ENCODE measurements at regions not wholly inside any gene's neighbourhood (a gene's known extent, or its start where the extent isn't known, plus 50 kb on each side); places are given as distances from the start of the nearest gene placed in this dataset.
"Not testable (repeated sequence)": the region's sequence is repeated elsewhere in the genome, so short reads cannot be mapped to it uniquely, and the experiment has no call there.

DNA sequence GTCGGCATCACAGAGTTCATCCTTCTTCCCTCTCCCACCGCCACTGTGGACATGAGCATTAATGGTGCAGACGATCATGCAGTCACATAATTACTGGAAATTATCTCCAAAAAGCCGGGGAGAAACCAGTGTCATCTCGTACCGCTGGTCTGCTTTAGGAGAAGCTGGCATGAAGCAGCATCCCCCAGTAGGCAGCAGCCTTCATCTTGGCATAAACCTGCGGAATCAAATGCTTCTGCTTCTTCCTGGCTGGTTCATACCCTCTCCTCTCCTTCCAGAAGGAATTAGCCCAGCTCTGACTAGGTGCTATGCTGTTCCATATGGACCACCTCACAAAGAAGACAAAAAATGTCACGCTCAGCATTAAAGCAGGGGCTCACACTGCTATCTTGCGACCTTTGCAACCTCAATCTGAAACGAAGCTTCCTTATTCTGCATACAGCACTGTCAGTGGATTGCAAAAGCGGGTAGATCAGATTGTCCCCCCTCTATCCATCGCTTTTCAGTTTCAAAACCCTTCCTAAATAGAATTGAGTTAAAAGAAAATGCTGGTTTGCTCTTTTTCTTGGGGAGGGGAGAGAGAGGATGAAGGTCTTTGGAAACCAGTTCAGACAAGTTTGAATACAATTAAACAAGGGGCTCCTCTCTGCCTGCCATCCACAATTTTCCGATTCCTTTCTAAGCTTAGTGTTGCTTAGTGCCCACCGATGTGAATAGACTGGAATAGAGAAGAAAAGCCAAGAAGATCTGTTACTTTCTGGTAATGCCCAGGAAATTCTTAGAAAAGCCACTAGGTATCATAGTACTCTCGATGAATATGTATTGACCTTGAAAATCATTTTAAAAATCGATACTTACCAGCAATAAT is 212.1 kb upstream of the ZNF521 start:
- no peak for DNase-seq (ENCODE audit: low read depth in 3 of 3)

GRCh38 chr18:25563346-25563745 is 211.4 kb upstream of the ZNF521 start:
- DNase-seq (ENCODE audit: low read depth in 3 of 3): no peak

GRCh38 chr18:25561918-25562317 is 210.0 kb upstream of the ZNF521 start:
- DNase-seq (ENCODE audit: low read depth in 3 of 3): no peak

- no peak for DNase-seq (ENCODE audit: low read depth in 3 of 3)
Measured at GRCh38 chr18:25560369-25560768, 208.4 kb upstream of the ZNF521 start.

- DNase-seq (ENCODE audit: low read depth in 3 of 3): no peak
Measured at GRCh38 chr18:25557011-25557410, 205.0 kb upstream of the ZNF521 start.

DNA sequence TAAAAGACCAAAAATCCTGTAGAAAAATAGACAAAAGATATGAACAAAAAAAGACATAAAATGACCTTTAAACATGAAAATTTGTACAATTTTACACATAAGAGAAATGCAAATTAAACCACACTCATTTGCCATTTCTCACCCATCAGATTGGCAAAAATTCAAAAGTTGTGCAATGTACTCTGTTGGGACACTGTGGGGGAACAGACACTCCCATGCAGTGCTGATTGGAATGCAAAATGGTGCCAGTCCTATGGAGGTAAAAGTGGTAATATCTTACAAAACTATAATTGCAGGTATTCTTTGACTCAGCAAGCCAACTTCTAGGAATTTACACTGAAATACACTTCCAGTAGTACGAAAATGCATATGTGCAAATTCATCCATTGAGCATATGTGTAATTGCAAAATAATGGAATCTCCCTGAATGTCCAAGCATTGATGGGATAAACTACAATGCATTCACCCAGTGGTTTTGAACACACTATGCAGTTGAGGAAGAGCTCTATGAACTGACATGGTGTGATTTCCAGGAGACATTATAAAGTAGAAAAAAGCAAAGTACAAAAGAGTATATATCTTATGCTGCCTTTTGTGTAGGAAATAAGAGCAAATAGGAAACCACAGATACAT is 201.8 kb upstream of the ZNF521 start:
- DNase-seq (ENCODE audit: low read depth in 3 of 3): no peak

DNA sequence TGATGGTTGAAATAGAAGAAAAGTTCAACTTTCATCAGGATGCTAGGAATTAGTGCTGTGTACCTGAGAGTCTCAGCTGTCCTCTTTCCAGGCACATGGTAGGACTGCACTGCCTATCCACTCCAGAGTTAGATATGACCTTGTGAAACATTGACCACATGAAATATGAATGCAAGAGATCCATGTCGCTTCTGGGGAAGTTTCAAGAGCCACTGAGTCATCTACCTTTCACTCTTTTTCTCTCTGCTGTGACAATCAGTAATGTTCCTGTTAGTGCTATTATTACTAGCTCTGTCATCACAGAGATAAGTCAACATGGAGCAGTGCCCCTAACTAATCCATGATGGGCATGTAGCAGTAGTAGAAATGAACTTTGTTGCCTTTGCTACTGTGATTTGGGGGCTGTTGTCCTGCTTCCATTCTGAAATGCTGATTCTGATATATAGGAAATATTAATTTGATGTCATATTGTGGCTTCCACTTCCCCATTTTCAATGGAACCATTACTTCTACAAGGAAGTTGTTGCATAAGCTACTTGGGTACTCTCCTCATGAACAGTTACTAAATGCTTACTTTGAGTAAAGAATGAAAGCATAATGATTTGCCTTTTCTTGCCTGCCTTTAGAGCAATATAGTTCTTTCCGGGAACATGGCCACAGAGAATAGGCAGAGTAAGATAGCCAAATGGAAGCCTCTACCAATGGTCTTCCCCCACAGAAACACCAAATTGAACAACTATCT is 192.8 kb upstream of the ZNF521 start:
- no peak for DNase-seq (ENCODE audit: low read depth in 3 of 3)

DNA sequence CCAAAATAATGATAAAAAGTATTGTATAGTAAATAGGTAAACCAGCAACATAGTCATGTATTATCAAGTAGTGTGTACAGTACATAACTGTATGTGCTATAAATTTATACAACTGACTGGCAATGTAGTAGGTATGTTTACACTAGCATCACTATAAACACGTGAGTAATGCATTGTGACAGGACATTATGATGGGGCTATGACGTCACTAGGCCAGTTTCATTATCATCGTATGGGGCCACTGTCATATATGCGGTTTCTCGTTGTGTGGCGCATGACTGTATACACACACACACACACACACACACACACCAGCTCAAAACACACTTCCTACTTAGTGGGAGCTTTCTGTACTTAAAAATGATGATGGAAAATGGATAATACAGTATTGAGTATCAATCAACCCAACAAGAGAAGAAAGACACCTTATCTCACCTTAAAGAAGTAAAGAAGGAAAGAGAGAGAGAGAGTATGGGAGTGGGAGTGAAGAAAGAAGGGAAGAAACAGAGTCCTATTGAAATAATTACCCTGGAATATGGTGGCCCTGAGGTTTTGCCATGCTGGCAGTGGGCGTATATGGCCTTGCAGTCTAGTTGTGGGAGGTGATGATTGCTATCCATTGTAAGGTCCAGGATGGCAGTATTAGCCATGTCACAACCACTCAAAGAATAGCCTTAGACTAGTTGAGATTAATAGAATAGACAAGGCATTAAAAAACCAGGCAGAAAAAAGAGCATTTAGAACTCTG is 186.4 kb upstream of the ZNF521 start:
- DNase-seq (ENCODE audit: low read depth in 3 of 3): no peak

- no peak for DNase-seq (ENCODE audit: low read depth in 3 of 3)
Measured at GRCh38 chr18:25535495-25535894, 183.5 kb upstream of the ZNF521 start.

DNA sequence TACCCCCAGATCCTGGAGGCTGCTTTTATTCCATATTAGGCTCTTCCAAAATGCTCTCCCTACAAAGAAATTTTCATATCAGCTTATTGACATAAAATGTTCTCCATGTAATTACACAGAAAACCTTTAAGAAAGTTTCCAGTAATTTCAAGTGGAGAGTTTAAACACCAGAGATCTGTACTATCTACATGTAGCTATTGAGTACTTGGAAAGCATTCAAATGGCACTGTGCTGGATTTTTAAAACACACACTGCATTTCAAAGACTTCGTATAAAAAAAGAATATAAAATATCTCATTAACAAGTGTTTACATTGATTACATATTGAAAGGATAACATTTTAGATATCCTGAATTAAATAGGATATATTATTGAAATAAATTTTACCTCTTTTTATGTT is 182.4 kb upstream of the ZNF521 start:
- DNase-seq (ENCODE audit: low read depth in 3 of 3): no peak

DNA sequence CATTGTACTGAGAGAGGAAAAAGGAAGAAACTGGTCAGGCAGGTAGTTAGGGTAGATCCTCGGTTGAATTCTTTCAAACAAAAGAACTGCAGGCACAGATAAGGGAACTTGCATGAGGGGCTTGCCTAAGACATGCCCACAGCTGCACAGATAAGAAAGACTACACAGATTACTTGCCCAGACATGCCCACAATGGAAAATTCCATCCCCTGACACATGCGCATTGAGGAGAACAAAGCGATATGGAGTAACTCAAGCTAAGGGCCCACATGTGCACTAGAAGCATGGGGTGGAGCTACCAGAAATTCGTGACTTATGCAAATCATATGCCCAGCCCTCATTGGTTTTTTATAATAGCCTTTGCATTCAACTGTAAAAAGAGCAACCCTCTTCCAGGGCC is 181.3 kb upstream of the ZNF521 start:
- DNase-seq (ENCODE audit: low read depth in 3 of 3): no peak

- no peak for DNase-seq (ENCODE audit: low read depth in 3 of 3)
Measured at GRCh38 chr18:25531207-25531606, 179.2 kb upstream of the ZNF521 start.

DNA sequence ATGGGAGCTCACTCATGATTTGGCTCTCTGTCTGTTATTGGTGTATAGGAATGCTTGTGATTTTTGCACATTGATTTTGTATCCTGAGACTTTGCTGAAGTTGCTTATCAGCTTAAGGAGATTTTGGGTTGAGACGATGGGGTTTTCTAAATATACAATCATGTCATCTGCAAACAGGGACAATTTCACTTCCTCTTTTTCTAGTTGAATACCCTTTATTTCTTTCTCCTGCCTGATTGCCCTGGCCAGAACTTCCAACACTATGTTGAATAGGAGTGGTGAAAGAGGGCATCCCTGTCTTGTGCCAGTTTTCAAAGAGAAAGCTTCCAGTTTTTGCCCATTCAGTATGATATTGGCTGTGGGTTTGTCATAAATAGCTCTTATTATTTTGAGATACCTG is 173.8 kb upstream of the ZNF521 start:
- not testable (repeated sequence) for DNase-seq (ENCODE audit: low read depth in 3 of 3)

DNA sequence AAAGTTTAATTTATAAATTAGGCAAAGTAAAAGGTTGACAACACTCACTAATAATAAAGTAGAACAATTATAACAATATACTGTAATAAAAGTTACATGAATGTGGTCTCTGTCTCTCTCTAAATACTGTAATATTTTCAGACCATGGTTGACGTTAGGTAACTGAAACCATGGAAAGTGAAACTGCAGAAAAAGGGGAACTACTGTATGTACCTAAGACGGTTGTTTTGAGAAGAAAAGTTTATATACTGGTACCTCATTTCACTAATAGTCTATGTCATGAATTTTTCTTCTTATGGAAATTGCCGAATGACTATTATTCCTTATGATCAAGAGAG is 166.7 kb upstream of the ZNF521 start:
- DNase-seq (ENCODE audit: low read depth in 3 of 3): no peak

DNA sequence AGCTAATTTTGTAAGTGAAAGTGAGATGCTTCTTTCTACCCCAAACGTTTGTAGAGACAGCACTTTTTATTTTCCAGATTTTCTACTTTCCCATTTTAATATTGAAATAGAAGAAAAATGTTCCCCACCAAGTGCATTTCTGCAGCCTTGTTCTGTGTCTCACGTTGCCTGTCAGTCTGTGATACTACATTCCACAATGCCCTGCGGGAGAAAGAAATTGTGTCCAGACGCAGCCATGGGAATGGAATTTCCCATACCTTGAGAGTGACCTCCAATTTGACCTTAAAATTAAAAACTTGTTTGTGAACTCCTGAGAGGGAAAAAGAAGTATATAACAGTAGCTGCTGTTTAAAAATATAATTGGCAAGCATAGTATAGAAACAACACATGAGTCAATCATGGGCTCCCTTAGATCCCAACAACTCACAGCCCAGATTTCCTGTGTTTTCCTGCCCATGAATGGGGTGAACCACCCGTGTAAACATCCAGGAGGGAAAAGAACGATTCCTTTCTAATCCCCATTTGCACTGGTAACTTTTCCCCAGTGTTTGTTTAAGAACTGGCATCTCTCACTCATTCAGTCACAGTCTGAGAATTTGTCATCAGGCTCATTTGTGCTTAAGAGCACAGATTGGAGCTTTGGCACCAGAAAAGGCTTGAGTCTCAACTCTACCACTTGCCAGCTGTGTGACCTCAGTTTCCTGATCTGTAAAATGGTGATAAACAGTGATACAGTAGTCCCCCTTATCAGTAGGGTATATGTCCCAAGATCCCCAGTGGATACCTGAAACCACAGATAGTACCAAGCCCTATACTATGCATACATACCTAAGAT is 166.1 kb upstream of the ZNF521 start:
- no peak for DNase-seq (ENCODE audit: low read depth in 3 of 3)

- DNase-seq (ENCODE audit: low read depth in 3 of 3): no peak
Measured at GRCh38 chr18:25516747-25517498, 165.0 kb upstream of the ZNF521 start.

DNA sequence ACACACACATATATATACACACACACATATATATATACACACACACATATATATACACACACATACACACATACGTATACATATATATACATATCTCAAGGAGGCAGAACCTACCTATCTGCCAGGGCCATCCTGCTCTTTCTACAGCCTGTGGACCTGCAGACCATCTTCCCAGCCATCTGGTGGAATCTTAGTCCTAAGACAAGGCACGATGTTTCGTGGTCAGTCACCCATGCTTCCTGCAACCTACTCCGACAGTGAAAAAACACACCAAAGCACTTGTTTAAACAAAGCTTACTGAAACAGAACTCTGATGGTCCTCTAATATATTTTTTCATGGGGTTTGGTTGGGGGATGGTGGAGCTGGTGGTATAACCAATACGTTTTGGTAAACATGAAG is 164.2 kb upstream of the ZNF521 start:
- DNase-seq (ENCODE audit: low read depth in 3 of 3): no peak

DNA sequence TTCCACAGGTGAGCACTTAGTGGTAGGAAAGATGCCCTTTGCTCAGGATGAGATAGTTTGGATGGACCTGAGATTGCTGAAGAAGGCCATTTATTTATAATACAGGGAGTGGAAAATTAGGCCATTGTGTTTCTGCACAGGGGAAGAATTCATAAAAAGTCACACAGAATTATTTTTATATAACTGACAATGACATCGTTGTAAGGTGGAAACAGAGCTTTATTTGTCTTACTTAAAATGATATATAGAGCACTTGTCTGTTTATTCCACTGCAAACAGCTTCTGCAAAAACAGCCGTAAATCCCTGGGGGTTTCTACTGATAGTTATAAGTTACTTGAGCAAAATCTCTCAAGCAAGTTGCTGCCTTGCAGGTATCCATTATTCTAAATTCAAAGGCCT is 158.1 kb upstream of the ZNF521 start:
- DNase-seq (ENCODE audit: low read depth in 3 of 3): no peak

GRCh38 chr18:25503567-25504081 is 151.7 kb upstream of the ZNF521 start:
- no peak for DNase-seq (ENCODE audit: low read depth in 3 of 3)

GRCh38 chr18:25497151-25497794 is 145.3 kb upstream of the ZNF521 start:
- no peak for DNase-seq (ENCODE audit: low read depth in 3 of 3)

Measured in stimulated activated CD4-positive, alpha-beta T cell treated with anti-CD3 and anti-CD28 coated beads, TNF-alpha, amount 100 ng/mL, for 48 hours (primary cell).